GM18505 (cell line): ENCODE measurements at regions not wholly inside any gene's neighbourhood (a gene's known extent, or its start where the extent isn't known, plus 50 kb on each side); places are given as distances from the start of the nearest gene placed in this dataset.
A peak's percentile ranks its signal among the peaks of the same experiment; 100 is the strongest.

Experiments used
- ATAC-seq: cut with Tn5 transposase; IDR thresholded peaks from one replicate; pipeline ENCODE4 v1.9.1; 2021; ENCODE audit not compliant: unreplicated experiment
- POLR2A ChIP-seq: IDR thresholded peaks from 4 replicates; pipeline ENCODE4 v1.6.1; 2011; ENCODE audit warnings: borderline replicate concordance; ENCODE audit not compliant: insufficient read depth, insufficient read length; ENCODE audit errors: extremely low read depth

- TF ChIP-seq POLR2A: no peak
- no peak for ATAC-seq
Observed at GRCh38 chr13:22064854-22065620, 394.2 kb downstream of the FGF9 start.

GRCh38 chr13:22073718-22074117 lies 402.8 kb downstream of the FGF9 start:
- TF ChIP-seq POLR2A: no peak
- ATAC-seq: peak; percentile 61

GRCh38 chr13:22074403-22074802 lies 403.5 kb downstream of the FGF9 start:
- ATAC-seq: no peak
- no peak for TF ChIP-seq POLR2A

GRCh38 chr13:22076658-22077057 lies 405.8 kb downstream of the FGF9 start:
- no peak for ATAC-seq

DNA sequence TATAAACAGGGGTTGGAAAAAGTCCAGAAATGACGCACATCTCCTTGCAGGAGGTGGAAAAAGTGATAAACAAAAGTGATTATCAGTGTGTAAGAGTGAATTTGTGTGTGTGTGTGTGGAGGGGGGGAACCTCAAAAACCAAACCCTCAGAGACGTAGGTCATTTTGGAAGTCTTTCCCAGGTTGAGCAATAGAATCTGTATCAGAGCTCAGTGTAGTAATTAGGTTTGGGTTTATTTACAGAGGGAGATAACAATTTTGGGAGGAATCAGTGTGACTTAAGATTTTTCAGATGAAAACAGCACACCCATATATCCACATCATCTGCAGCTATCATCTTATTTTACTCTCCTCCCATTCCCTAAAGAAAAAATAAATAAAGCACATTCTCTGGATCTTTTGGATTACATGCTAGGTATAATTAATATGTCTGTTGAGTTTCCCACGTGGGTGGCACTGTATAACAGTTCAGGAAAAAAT lies 406.4 kb downstream of the FGF9 start:
- ATAC-seq: no peak
- TF ChIP-seq POLR2A: no peak

More at GRCh38 chr13:22076658-22077057, 405.8 kb downstream of the FGF9 start:
- TF ChIP-seq POLR2A: no peak

DNA sequence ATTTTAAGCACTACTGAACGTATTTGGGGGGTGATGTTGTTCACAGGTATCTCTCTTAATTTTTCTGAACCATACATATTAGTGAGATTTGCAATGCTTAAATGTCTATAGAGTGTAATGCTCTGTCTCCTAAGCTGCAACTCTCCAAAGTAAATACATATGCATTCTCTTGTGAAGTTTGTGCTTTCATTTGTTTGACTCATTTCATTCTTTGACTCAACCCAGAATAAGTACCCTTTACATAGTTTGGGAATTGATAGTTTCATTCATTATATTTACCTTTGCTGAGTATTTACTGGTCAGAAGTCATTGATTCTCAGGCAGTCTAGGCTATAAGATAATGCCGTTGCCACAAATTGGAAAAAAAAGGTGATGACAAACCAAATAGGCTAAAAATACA lies 406.9 kb downstream of the FGF9 start:
- ATAC-seq: no peak
- TF ChIP-seq POLR2A: no peak

- no peak for ATAC-seq
- TF ChIP-seq POLR2A: no peak
Observed at GRCh38 chr13:22079961-22080360, 409.1 kb downstream of the FGF9 start.

DNA sequence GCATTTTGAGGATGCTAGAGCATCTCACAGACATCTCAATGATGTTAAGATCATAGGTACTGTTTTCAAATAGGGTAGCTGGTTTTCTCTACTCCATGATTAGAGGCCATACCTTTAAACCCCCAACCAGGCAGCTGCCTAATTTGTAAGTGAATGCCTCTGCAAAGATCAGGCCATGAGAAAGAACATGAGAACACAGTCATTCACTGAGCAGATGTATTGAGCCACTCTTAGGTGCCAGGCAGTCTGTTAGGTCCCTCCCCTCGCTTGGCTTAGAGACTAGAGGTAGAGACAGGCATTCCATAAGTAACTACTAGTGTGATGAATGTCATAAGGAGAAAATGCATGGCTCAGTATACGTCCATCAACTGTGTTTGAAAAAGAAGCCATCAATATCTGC lies 410.0 kb downstream of the FGF9 start:
- no peak for ATAC-seq

GRCh38 chr13:22081430-22081829 lies 410.6 kb downstream of the FGF9 start:
- no peak for ATAC-seq
- no peak for TF ChIP-seq POLR2A

More for the DNA sequence above, 410.0 kb downstream of the FGF9 start:
- no peak for TF ChIP-seq POLR2A

DNA sequence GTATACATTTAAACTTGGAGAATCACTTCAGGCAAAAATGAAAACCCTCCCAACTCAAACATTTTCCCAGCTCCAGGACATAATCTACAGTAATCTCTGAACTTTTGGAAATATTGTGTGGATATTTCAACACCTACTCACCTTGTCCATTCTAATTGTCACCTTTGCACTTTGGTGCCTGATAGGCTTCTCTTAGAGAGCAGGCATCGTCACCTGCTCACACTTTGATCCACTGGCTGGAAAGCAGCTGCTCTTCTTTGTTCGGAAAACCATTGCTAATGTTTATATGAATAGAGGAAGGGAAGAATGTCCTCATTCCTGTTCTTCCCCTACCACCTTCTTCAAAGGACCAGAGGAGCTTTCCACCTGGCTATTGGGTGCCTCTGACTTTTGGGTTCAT lies 411.2 kb downstream of the FGF9 start:
- no peak for ATAC-seq
- no peak for TF ChIP-seq POLR2A

DNA sequence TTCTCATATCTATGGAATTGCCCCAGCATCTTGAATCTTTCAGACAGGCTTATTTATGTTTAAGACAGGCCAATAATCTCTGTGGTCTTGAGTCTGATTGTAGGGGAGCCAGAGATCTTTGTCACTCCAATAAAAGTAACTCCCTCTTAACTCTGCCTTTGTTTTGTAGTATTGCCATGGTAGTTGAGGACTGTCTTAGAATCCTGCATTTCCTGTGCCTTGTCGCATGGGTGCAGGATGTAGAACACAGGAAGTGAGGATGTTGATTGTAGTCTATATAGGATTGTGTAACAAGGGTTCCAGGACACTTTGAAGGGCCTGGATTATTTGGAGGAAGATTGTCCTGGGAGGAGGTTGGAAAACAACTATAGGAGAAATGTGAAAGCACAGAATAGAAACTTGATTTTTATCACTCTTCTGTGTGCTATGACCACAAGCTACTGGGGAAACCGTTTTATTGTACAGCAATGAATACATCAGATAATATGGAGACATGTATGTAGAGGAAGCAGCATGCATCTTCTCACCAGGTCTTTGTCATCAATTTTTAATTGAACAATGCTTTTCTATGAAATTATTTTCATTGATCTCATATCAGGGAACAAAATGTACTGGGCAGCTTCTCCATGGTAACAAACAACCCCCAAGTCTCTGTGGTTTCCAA lies 411.7 kb downstream of the FGF9 start:
- no peak for ATAC-seq

GRCh38 chr13:22085001-22085400 lies 414.1 kb downstream of the FGF9 start:
- no peak for ATAC-seq
- TF ChIP-seq POLR2A: no peak

More for the DNA sequence above, 411.7 kb downstream of the FGF9 start:
- no peak for TF ChIP-seq POLR2A

DNA sequence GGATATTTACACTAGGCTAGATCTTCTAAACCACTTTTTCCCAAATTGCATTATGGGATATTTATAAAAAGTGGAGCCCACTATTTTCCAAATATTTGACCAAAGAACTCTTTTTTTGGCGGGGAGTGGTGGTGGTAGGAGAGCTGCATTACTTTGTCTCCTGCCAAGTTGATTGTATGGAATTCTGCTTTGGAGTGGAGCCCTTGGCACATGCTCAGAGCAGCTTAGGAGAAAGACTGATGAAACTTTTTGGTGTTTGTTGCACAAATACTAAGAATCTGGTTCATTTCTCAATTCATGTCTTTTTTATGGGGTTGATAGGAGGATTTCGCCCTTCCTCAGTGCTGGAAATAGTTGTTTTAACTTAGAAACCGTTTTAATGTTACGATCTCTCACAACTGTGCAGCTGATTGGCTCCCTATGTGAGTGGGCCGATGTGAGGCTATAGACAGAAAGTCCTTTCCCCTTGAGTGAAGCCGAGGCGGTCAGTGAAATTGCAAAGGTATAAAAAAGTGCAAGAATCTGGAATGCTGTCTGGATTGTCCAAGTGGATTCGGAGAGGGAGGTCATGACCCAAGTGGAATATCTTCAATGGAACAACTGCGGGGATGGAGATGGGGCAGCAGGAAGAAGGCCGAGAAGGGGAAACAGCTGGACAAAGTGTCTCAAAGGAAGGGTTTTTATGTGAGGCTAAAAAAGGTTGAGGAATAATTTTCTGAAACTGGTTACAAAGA lies 415.9 kb downstream of the FGF9 start:
- no peak for TF ChIP-seq POLR2A

More for the DNA sequence above, 415.9 kb downstream of the FGF9 start:
- no peak for ATAC-seq
